Neutrophil (primary cell): ENCODE measurements at regions not wholly inside any gene's neighbourhood (a gene's known extent, or its start where the extent isn't known, plus 50 kb on each side); places are given as distances from the start of the nearest gene placed in this dataset.

ENCODE experiments used
- H3K27ac ChIP-seq: fragments of 200-600 bp; sonication (generic); 2 replicates; pipeline ENCODE4 v1.5.1; 2016; ENCODE audit warnings: mild to moderate bottlenecking, moderate library complexity
- H3K27me3 ChIP-seq: fragments of 200-600 bp; sonication (generic); 2 replicates; pipeline ENCODE4 v1.6.0; 2016; ENCODE audit warnings: mild to moderate bottlenecking
- H3K36me3 ChIP-seq: fragments of 200-600 bp; sonication (generic); 2 replicates; pipeline ENCODE4 v1.5.1; 2017
- H3K4me1 ChIP-seq, 2 experiments: fragments of 200-600 bp in 1 of 2; sonication (generic) in 1 of 2; 1 replicate in 1 of 2; 2 replicates in 1 of 2; pipeline versions ENCODE4 v1.5.1 to v1.6.1; 2013 to 2016; ENCODE audit warnings: low read depth in 1 of 2, low read length in 1 of 2, mild to moderate bottlenecking in 1 of 2, moderate library complexity in 1 of 2; ENCODE audit not compliant: control insufficient read depth in 1 of 2, insufficient read depth in 1 of 2
- H3K4me3 ChIP-seq, 2 experiments: fragments of 200-600 bp in 1 of 2; sonication (generic) in 1 of 2; 1 replicate in 1 of 2; 2 replicates in 1 of 2; pipeline ENCODE4 v1.5.1; 2013 to 2016; ENCODE audit warnings: low read depth in 1 of 2, low read length in 1 of 2, mild to moderate bottlenecking in 1 of 2, moderate library complexity in 1 of 2
- H3K9me3 ChIP-seq: fragments of 200-600 bp; sonication (generic); 2 replicates; pipeline ENCODE4 v1.5.1; 2016
- CTCF ChIP-seq: fragments of 200-600 bp; sonication (generic); IDR thresholded peaks from 2 replicates; pipeline ENCODE4 v1.5.1; 2016; ENCODE audit warnings: antibody characterized with exemption

GRCh38 chr13:82221621-82222020 is 1660.7 kb downstream of the SLITRK1 start:
- Histone ChIP-seq H3K27ac (no peak overlapping the region), H3K4me3 (no peak overlapping the region), H3K9me3 (no peaks in the 10 kb centered on the region), H3K27me3 (no peaks in the 10 kb centered on the region), H3K36me3 (no peaks in the 10 kb centered on the region), H3K4me1 (no peaks in the 10 kb centered on the region)
- no peak for TF ChIP-seq CTCF

- Histone ChIP-seq H3K4me1 (no peaks in the 10 kb centered on the region), H3K27ac (no peak overlapping the region), H3K36me3 (no peaks in the 10 kb centered on the region), H3K4me3 (no peak overlapping the region), H3K27me3 (no peaks in the 10 kb centered on the region), H3K9me3 (no peaks in the 10 kb centered on the region)
- no peak for TF ChIP-seq CTCF
Observed at GRCh38 chr13:82220641-82221040, 1661.6 kb downstream of the SLITRK1 start.

- Histone ChIP-seq H3K27me3 (no peaks in the 10 kb centered on the region), H3K9me3 (no peaks in the 10 kb centered on the region), H3K4me3 (no peak overlapping the region), H3K4me1 (no peaks in the 10 kb centered on the region), H3K36me3 (no peaks in the 10 kb centered on the region), H3K27ac (no peak overlapping the region)
- no peak for TF ChIP-seq CTCF
Observed at GRCh38 chr13:82216165-82216564, 1666.1 kb downstream of the SLITRK1 start.

- Histone ChIP-seq H3K36me3 (no peaks in the 10 kb centered on the region), H3K9me3 (no peaks in the 10 kb centered on the region), H3K4me3 (no peak overlapping the region), H3K27me3 (no peaks in the 10 kb centered on the region), H3K4me1 (no peaks in the 10 kb centered on the region), H3K27ac (no peak overlapping the region)
- TF ChIP-seq CTCF: no peak
Observed at GRCh38 chr13:82214341-82214740, 1667.9 kb downstream of the SLITRK1 start.

- no peak for TF ChIP-seq CTCF
- no peak overlapping the region for H3K27ac ChIP-seq
- H3K27me3 ChIP-seq: no peaks in the 10 kb centered on the region
- no peaks in the 10 kb centered on the region for H3K9me3 ChIP-seq
- no peaks in the 10 kb centered on the region for H3K4me1 ChIP-seq
- H3K36me3 ChIP-seq: no peaks in the 10 kb centered on the region
- no peak overlapping the region for H3K4me3 ChIP-seq
Observed at GRCh38 chr13:82206241-82206640, 1676.0 kb downstream of the SLITRK1 start.

GRCh38 chr13:82202398-82202797 is 1679.9 kb downstream of the SLITRK1 start:
- Histone ChIP-seq H3K4me3 (no peak overlapping the region), H3K9me3 (no peaks in the 10 kb centered on the region), H3K4me1 (no peaks in the 10 kb centered on the region), H3K27me3 (no peaks in the 10 kb centered on the region), H3K36me3 (no peaks in the 10 kb centered on the region), H3K27ac (no peak overlapping the region)
- TF ChIP-seq CTCF: no peak
